ENCODE measurements at regions not wholly inside any gene's neighbourhood (a gene's known extent, or its start where the extent isn't known, plus 50 kb on each side); places are given as distances from the start of the nearest gene placed in this dataset.

DNA sequence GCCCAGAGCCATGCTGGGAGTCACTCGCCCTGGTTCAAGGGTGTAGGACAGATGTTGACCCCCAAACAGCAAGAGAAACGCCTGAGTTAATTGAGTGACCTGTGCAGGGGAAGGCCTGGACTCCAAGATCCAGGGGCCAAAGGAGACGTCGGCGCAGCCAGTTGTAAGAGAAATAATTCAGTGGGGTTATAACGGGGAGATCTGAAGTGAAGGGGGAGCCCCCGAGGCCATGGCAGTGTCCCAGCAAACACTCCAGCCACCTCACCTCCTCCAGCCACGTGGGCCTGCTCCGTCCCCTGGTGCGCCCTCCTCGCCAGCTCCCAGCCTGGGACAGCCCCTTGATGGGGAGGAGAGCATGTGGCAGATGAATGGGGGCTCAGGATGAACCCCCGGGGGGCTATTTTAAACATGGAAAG, 130.7 kb upstream of the GPC1 start:
- TF ChIP-seq, protein P1, sequence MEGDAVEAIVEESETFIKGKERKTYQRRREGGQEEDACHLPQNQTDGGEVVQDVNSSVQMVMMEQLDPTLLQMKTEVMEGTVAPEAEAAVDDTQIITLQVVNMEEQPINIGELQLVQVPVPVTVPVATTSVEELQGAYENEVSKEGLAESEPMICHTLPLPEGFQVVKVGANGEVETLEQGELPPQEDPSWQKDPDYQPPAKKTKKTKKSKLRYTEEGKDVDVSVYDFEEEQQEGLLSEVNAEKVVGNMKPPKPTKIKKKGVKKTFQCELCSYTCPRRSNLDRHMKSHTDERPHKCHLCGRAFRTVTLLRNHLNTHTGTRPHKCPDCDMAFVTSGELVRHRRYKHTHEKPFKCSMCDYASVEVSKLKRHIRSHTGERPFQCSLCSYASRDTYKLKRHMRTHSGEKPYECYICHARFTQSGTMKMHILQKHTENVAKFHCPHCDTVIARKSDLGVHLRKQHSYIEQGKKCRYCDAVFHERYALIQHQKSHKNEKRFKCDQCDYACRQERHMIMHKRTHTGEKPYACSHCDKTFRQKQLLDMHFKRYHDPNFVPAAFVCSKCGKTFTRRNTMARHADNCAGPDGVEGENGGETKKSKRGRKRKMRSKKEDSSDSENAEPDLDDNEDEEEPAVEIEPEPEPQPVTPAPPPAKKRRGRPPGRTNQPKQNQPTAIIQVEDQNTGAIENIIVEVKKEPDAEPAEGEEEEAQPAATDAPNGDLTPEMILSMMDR (IDR thresholded peaks at IDR 0.05): no peak
- no peaks in the 10 kb centered on the region for H3K9me3 ChIP-seq (ENCODE audit: control insufficient read depth, insufficient read depth, low read length)
- no peaks in the 10 kb centered on the region for H3K4me1 ChIP-seq (ENCODE audit: control insufficient read depth, insufficient read depth, low read length)
- no peaks in the 10 kb centered on the region for H3K9me3 Mint-ChIP-seq
- no peaks in the 10 kb centered on the region for H3K36me3 ChIP-seq (ENCODE audit: control insufficient read depth, insufficient read depth, low read length)
- peaks cover 0 to 10% of the 10 kb centered on the region in 2 donors for H3K27me3 Mint-ChIP-seq (ENCODE audit: low read depth in 2 of 2)
- ATAC-seq (no peak), DNase-seq (peak in 1 of 2 donors; percentile 6)
- H3K27ac ChIP-seq (ENCODE audit: low read length): no peak overlapping the region
- H3K27ac Mint-ChIP-seq: no peak overlapping the region
- no peak overlapping the region for H3K4me3 ChIP-seq (ENCODE audit: low read length)
- 80% methylated on average over 9 of the region's 12 CpGs for WGBS (ENCODE audit: insufficient coverage)
- H3K36me3 Mint-ChIP-seq: no peaks in the 10 kb centered on the region
- H3K27me3 ChIP-seq (ENCODE audit: control insufficient read depth, insufficient read depth, low read length): no peaks in the 10 kb centered on the region
- H3K4me1 Mint-ChIP-seq: no peaks in the 10 kb centered on the region
- no peak overlapping the region for H3K4me3 Mint-ChIP-seq
- intact Hi-C loops (cut with micrococcal nuclease): no loop called here

DNA sequence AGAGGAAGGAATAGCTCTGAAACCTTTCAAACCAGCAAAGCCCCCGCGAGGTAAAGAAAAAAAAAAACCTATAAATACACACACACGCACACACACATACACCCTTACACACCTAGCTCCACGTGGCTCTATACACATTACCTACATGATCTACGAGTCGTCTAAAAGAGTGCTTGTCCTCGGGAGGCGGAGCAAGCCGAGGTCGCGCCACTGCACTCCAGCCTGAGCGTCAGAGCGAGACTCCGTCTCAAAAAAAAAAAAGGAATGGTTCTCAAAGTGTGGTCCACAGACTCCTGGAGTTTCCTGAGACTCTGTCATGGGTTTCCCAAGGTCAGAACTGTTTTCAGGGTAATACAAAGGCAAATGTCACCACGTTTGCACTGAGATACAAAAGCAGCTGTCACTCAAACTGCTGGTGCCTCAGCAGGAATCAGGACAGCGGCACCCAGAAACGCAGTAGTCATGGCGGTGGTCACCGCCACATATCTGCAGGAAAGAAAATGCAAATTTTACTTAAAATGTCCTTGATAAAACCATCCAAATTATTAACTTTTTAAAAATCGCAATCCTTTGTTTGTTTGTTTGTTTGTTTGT, 130.0 kb upstream of the GPC1 start:
- Histone ChIP-seq H3K9me3 (ENCODE audit: control insufficient read depth, insufficient read depth, low read length) (no peaks in the 10 kb centered on the region), H3K27me3 (ENCODE audit: control insufficient read depth, insufficient read depth, low read length) (no peaks in the 10 kb centered on the region), H3K36me3 (ENCODE audit: control insufficient read depth, insufficient read depth, low read length) (no peaks in the 10 kb centered on the region), H3K4me3 (ENCODE audit: low read length) (no peak overlapping the region), H3K27ac (ENCODE audit: low read length) (no peak overlapping the region), H3K4me1 (ENCODE audit: control insufficient read depth, insufficient read depth, low read length) (no peaks in the 10 kb centered on the region)
- intact Hi-C loops (cut with micrococcal nuclease): no loop called here
- TF ChIP-seq, protein P1 (IDR thresholded peaks at IDR 0.05): no peak
- Mint-ChIP-seq H3K27ac (no peak overlapping the region), H3K36me3 (no peaks in the 10 kb centered on the region), H3K4me3 (no peak overlapping the region), H3K27me3 (ENCODE audit: low read depth in 2 of 2) (peaks cover 0 to 10% of the 10 kb centered on the region in 2 donors), H3K4me1 (no peaks in the 10 kb centered on the region), H3K9me3 (no peaks in the 10 kb centered on the region)
- WGBS (ENCODE audit: insufficient coverage): 72% methylated on average over 19 of the region's 20 CpGs
- DNase-seq (no peak), ATAC-seq (no peak)

DNA sequence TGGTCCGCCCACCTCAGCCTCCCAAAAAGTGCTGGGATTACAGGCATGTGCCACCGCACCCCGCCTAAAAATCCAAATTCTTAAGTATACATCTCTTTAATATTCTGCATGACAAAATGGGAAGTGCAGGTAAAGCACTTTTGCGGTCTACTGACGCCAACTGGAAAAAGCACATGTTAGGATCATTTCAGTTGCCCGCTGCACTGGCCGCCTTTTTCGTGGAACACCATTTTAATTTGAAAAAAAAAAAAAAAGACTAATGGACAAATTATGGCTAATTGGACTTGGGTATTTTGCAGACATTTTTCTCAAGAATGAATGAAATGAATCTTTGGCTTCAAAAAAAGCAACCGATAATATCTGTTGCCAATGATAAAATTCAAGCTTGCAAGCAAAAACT, 129.3 kb upstream of the GPC1 start:
- Mint-ChIP-seq H3K9me3 (no peaks in the 10 kb centered on the region), H3K27ac (no peak overlapping the region), H3K4me3 (no peak overlapping the region), H3K4me1 (no peaks in the 10 kb centered on the region), H3K36me3 (no peaks in the 10 kb centered on the region), H3K27me3 (ENCODE audit: low read depth in 2 of 2) (peaks cover 3 to 10% of the 10 kb centered on the region in 2 donors)
- Histone ChIP-seq H3K27me3 (ENCODE audit: control insufficient read depth, insufficient read depth, low read length) (no peaks in the 10 kb centered on the region), H3K4me1 (ENCODE audit: control insufficient read depth, insufficient read depth, low read length) (no peaks in the 10 kb centered on the region), H3K9me3 (ENCODE audit: control insufficient read depth, insufficient read depth, low read length) (no peaks in the 10 kb centered on the region), H3K27ac (ENCODE audit: low read length) (no peak overlapping the region), H3K4me3 (ENCODE audit: low read length) (no peak overlapping the region), H3K36me3 (ENCODE audit: control insufficient read depth, insufficient read depth, low read length) (no peaks in the 10 kb centered on the region)
- DNase-seq (no peak), ATAC-seq (no peak)
- WGBS (ENCODE audit: insufficient coverage): 95% methylated on average over 9 of the region's 9 CpGs
- TF ChIP-seq, protein P1 (IDR thresholded peaks at IDR 0.05): no peak
- intact Hi-C loops (cut with micrococcal nuclease): no loop called here

DNA sequence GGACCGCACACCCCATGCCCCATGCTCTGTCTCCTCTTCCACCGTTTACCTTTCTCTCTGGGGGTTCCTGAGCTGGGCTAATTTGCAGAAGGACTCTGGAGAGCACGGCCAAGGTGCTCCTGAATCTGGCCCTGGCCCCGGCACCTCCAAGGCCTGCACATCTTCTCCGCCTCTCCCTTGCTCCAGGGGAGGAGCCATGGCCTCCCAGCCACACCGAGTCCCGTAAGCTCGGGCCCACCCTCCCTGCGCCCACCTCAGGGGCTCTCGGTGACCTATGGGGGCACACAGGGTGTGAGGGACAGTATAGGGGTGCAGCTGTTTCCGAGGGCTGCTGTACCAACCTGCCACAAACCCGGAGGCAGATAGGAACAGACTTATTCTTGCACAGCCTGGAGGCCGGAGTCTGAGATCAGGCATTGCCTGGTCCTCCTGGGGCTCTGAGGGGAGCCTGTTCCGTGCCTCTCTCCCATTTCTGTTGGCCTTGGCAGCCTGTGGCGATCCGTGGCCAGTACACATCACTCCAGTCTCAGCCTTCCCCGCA, 127.3 kb upstream of the GPC1 start:
- no peaks in the 10 kb centered on the region for H3K4me1 Mint-ChIP-seq
- TF ChIP-seq, protein P1 (IDR thresholded peaks at IDR 0.05): no peak
- no peaks in the 10 kb centered on the region for H3K36me3 Mint-ChIP-seq

More for the DNA sequence above, 127.3 kb upstream of the GPC1 start:
- Histone ChIP-seq H3K27ac (ENCODE audit: low read length) (no peak overlapping the region), H3K36me3 (ENCODE audit: control insufficient read depth, insufficient read depth, low read length) (no peaks in the 10 kb centered on the region), H3K9me3 (ENCODE audit: control insufficient read depth, insufficient read depth, low read length) (no peaks in the 10 kb centered on the region), H3K27me3 (ENCODE audit: control insufficient read depth, insufficient read depth, low read length) (no peaks in the 10 kb centered on the region), H3K4me1 (ENCODE audit: control insufficient read depth, insufficient read depth, low read length) (no peaks in the 10 kb centered on the region), H3K4me3 (ENCODE audit: low read length) (no peak overlapping the region)
- Mint-ChIP-seq H3K27ac (no peak overlapping the region), H3K27me3 (ENCODE audit: low read depth in 2 of 2) (peaks cover 4 to 8% of the 10 kb centered on the region in 2 donors), H3K9me3 (no peaks in the 10 kb centered on the region), H3K4me3 (no peak overlapping the region)
- ATAC-seq: peak in 1 of 3 donors; percentile 1
- intact Hi-C loops (cut with micrococcal nuclease): no loop called here
- WGBS (ENCODE audit: insufficient coverage): 93% methylated on average over 17 of the region's 17 CpGs
- peak in 1 of 2 donors; percentile 13 for DNase-seq
